ENCODE measurements at regions not wholly inside any gene's neighbourhood (a gene's known extent, or its start where the extent isn't known, plus 50 kb on each side); places are given as distances from the start of the nearest gene placed in this dataset.
"Not testable (repeated sequence)": the region's sequence is repeated elsewhere in the genome, so short reads cannot be mapped to it uniquely, and the experiment has no call there.

GRCh38 chr3:150127011-150127490 is 156.4 kb upstream of the PFN2 start:
- TF ChIP-seq, protein P1, sequence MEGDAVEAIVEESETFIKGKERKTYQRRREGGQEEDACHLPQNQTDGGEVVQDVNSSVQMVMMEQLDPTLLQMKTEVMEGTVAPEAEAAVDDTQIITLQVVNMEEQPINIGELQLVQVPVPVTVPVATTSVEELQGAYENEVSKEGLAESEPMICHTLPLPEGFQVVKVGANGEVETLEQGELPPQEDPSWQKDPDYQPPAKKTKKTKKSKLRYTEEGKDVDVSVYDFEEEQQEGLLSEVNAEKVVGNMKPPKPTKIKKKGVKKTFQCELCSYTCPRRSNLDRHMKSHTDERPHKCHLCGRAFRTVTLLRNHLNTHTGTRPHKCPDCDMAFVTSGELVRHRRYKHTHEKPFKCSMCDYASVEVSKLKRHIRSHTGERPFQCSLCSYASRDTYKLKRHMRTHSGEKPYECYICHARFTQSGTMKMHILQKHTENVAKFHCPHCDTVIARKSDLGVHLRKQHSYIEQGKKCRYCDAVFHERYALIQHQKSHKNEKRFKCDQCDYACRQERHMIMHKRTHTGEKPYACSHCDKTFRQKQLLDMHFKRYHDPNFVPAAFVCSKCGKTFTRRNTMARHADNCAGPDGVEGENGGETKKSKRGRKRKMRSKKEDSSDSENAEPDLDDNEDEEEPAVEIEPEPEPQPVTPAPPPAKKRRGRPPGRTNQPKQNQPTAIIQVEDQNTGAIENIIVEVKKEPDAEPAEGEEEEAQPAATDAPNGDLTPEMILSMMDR (IDR thresholded peaks at IDR 0.05; ENCODE audit: extremely low read depth, missing control alignments), result no peak

GRCh38 chr3:150124142-150124541 is 153.4 kb upstream of the PFN2 start:
- TF ChIP-seq, protein P1 (IDR thresholded peaks at IDR 0.05; ENCODE audit: extremely low read depth, missing control alignments), result no peak

More at GRCh38 chr3:150127011-150127490, 156.4 kb upstream of the PFN2 start:
- no peak for DNase-seq (ENCODE audit: low spot score)

GRCh38 chr3:150123249-150123648 is 152.6 kb upstream of the PFN2 start:
- not testable (repeated sequence) for DNase-seq (ENCODE audit: low spot score)

More at GRCh38 chr3:150124142-150124541, 153.4 kb upstream of the PFN2 start:
- DNase-seq (ENCODE audit: low spot score), result no peak

DNA sequence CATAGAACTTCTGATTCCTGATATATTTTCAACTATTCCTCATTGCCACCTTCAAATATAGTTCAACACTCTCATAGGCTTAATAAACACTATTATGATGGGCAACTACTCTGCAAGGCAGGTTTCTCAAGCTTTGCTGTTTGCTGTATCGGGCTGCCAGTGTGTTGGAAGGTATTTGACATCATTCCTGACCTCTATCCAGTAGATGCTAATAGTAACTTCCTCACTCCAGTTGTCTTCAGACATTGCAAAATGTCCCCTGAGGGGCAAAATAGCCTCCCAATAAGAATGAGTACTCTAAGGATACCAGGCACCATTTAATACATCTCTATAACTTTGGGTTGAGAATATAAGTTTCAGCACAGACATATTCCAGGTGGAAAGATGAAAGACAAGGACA is 147.5 kb upstream of the PFN2 start:
- no peak for DNase-seq (ENCODE audit: low spot score)
- TF ChIP-seq, protein P1 (IDR thresholded peaks at IDR 0.05; ENCODE audit: extremely low read depth, missing control alignments), result no peak

DNA sequence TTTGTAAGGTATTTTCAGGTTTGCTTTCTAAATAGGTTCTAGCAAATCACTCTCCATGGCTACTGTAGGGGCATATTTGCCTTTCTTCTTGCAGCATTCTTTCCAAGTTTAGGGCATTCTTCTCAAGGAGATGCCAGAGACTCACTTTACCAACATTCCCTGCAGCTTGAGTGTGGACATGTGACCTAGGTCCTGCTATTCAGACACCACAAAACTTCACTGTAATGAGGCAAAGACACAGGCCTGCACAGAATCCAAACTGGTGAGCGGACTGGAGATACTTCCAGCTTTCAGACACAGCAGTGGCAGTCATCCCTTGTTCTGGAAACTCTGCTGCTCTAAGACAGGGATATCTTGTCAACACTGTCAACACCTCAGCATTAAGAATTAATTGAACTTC is 146.4 kb upstream of the PFN2 start:
- no peak for DNase-seq (ENCODE audit: low spot score)
- TF ChIP-seq, protein P1 (IDR thresholded peaks at IDR 0.05; ENCODE audit: extremely low read depth, missing control alignments), result no peak

GRCh38 chr3:150116196-150116595 is 145.5 kb upstream of the PFN2 start:
- DNase-seq (ENCODE audit: low spot score), result no peak
- TF ChIP-seq, protein P1 (IDR thresholded peaks at IDR 0.05; ENCODE audit: extremely low read depth, missing control alignments), result no peak

DNA sequence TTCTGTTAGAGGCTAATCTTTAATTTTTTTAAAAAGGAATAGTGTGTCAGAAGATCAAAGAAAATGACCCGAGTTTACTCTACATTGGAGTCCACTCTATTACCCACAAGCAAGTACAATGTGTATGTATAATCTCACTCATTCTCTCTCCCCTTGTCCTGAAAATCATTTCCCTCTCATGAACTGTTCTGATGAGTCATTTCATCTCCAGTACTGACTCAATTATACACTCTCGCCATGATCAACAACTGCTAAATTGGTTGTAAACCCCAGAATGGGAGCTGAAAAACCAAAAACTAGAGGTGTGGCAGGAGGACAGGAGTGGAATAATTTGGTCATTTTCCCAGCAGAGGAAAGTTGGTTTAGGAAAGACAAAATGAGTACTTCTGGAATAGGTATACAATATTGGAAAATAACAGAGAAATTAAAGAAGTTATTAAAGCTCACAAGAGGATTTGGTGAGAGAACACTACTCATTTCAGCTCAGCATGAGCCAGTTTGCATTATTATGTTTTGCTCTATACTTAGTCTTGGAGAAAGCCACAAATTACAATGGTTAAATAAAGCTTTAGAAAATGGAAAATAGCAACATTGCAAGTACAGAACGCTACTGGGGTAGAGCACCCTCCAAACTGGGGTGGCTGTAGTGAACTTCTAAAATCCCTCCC is 144.3 kb upstream of the PFN2 start:
- DNase-seq (ENCODE audit: low spot score), result peak; percentile 50
- TF ChIP-seq, protein P1 (IDR thresholded peaks at IDR 0.05; ENCODE audit: extremely low read depth, missing control alignments), result no peak

- no peak for DNase-seq (ENCODE audit: low spot score)
- TF ChIP-seq, protein P1 (IDR thresholded peaks at IDR 0.05; ENCODE audit: extremely low read depth, missing control alignments), result no peak
Observed at GRCh38 chr3:150114273-150114672, 143.6 kb upstream of the PFN2 start.

All from GM20000 (cell line).